Epidermal melanocyte (primary cell): ENCODE measurements at regions not wholly inside any gene's neighbourhood (a gene's known extent, or its start where the extent isn't known, plus 50 kb on each side); places are given as distances from the start of the nearest gene placed in this dataset.

Source experiments
- DNase-seq: peaks from one replicate; pipeline ENCODE4 v3.0.0; 2011; ENCODE audit warnings: low spot score; ENCODE audit not compliant: insufficient read length

DNA sequence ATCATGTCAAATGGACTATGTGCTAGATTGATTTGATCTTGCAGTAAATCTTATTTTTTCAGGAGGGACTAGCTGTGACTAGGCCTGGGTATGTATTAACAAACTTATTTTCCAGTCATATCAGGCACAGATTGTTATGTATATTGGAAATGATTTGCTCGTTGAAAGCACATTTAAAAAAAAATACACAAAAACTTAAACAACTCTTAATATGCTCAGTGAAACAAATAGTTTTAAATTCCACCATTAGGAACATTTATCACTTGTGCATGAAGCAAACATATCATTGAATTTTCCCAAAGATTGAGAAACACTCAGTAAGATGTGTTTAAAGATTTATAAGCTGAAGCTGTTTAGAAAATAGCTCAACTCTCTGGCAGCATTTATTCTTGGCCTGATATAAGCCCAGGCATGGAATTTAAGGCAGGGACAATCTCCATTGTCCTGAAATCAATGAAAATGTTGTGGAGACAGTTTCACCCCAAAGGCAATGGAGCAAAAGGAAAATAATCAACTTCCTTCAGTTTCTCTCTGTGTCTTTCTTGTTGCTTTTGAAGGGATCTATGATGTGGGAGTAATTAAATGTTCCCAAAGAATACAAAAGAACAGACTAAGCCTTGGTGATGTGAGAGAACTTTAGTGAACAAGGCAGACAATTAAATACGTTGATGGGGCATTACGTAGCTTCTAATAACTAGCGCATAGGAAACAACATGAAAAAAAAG is 250.3 kb downstream of the GPR37 start:
- no peak for DNase-seq

DNA sequence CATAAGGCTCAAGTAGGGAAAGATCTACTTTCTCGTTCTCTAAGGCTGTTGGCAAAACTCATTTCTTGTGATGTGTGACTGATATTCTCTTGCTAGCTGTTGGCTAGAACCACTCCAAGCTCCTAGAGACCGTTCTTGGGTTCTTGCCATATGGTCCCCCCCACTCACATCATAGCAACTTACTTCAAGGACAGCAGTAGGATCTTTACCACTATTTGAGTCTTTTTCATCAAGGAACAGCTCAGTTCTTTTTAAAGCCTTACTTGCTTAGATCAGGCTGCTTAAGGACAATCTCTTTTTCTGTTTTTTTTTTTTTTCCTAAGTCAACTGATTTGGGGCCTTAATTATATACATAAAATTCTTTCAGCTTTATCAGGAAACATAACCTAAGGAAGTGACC is 251.1 kb downstream of the GPR37 start:
- DNase-seq: no peak

DNA sequence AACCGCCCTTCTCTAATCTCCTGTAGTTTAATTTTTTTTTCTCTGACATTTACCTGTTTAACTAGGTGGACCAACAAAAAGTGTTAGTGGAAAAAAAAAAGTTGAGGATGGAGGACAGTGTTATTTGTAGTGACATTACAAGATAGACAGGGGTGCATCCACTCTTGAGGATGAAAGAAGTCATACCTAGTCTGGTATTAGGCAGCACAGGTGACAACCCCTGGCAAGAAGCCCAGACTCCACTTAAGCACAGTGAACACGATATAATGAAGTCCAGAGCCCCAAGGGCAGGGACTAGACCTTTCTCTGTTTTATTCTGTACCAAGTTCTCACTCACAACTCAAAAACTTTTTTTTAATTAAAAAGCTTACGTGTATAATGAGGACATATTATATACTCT is 268.4 kb downstream of the GPR37 start:
- DNase-seq: no peak

DNA sequence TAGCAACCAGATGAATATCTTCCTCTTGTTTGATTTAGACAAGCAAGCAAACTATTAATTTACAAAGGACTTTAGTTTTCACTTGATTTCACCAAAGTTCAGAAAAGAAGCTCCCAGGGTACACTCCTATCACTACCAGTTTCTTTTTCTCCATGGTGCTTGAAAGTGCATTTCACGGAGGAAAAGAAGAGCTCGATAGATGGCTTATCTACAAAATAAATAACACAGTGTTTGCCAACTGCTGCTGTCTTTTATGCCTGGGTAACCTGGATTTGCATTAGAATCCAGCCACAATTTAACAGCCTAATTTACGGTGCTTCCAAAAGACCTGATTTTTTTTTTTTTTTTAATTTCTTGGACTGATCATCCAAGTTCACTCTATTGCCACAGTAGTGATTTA is 275.7 kb downstream of the GPR37 start:
- no peak for DNase-seq

DNA sequence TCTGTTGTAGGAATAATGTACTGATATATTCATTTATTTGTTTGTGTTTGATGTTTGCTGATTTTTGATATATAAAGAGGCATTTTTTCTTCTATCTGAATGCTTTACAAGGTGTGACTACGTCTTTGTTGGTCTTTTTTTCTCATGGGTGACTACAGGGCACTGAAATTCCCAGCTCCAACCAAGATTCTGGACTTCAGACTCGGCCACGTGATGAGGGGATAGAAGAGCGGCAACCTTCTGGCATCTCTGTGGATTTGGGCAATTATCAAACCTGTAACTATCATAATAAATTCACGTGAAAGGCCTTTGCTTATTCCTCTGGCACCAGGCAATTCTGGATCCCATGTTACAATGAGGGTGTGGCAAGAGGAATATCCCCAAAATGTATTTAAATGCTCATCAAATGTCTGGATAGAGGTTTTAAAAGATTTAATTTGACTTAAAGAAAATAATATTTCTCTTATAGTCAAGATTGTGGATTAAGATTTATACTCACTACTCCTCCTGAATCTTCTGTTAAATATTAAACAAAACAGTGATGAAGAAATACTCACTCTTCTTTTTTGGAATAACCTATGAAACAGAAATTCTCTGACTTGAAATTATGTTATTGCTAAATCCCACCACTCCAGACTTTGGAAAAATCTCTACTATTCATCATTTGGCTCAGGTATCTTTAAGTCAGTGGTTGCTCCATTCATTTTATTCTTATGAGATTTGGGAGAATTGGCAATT is 276.3 kb downstream of the GPR37 start:
- no peak for DNase-seq

DNA sequence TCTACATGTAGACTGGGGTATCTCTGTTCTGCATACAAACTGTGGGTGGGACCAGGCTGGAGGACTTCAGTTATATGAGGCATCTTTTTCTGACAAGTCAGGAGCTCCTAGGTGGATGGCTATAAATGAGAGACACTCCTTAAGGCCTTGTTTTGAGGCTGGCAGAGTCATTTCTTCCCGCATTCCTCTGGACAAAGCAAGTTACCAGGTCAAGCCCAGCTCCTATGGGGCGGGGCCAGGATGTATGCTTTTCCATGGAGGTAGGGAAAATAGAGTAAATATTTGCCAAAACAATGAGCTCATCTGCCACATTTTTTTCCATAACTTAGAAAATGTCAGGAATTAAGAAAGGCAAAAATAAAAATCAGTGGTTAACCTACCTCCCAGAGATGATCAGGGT is 283.4 kb downstream of the GPR37 start:
- DNase-seq: no peak

DNA sequence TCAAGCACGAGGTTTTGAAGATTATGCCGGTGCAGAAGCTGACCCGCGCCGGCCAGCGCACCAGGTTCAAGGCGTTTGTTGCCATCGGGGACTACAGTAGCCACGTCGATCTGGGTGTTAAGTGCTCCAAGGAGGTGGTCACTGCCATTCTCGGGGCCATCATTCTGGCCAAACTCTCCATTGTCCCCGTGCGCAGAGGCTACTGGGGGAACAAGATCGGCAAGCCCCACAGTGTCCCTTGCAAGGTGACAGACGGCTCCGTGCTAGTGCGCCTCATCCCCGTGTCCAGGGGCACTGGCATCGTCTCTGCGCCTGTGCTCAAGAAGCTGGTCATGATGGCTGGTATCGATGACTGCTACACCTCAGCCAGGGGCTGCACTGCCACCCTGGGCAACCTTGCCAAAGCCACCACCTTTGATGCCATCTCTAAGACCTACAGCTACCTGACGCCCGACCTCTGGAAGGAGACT is 284.7 kb downstream of the GPR37 start:
- DNase-seq: no peak

DNA sequence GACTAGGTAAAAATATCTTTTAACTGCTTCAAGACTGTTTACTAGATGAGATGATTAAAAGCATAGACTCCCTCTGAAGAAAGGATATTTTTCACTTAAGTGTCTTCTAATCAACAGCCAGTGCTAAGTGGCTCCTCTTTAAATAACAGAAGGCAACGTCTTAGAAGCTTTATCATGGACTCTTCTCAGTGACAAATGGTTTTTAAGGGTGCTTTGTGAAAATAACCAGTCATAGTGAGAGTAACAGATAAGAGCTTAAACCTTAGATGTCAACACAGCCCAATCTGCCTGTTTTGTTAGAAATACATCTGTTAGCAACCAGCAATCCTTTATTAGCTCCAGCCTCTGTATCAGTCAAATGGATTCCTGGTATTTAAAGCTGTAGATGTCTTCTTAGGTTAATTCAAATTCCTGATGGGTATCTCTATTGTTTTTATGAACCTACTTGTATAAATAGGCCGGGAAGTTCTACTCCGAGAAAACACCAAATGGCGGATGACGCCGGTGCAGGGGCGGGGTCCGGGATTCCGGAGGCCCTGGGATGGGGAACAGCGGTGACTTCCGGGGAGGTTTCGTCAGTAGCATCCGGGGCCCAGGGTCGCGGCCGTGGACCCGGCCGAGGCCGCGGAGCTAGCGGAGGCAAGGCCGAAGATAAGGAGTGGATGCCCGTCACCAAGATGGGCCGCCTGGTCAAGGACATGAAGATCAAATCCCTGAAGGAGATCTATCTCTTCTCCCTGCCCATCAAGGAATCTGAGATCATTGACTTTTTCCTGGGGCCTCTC is 285.4 kb downstream of the GPR37 start:
- DNase-seq: no peak

DNA sequence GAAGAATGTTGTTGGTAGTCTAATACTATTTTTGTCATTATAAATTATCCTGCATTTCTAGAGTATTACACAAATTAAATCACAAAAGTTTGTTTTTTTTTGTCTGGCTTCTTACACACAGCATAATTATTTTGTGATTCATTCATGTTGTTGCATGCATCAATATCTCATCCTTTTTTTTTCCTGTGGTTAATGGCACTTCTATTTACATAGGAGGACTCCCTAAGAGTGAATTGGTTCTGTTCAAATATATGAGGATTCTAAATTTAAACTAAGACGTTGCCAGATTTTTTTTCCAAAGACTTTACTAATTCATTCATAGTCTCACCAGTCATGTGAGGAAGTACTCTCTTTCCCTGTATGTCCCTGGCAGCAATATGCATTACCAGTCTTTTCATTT is 303.3 kb downstream of the GPR37 start:
- no peak for DNase-seq

DNA sequence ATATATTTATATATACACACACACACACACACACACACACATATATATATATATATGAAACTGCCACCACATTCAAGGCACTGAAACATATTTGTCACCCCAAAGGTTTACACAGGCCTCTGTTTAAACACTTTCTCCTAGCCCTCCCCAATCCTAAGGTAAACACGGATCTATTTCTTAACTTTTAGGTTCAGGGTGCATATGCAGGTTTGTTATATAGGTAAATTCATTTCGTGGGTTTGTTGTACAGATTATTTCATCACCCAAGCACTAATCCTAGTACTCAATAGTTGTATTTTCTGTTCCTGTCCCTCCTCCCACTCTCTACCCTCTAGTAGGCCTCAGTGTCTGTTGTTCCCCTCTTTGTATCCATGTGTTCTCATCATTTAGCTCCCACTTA is 305.0 kb downstream of the GPR37 start:
- DNase-seq: no peak

DNA sequence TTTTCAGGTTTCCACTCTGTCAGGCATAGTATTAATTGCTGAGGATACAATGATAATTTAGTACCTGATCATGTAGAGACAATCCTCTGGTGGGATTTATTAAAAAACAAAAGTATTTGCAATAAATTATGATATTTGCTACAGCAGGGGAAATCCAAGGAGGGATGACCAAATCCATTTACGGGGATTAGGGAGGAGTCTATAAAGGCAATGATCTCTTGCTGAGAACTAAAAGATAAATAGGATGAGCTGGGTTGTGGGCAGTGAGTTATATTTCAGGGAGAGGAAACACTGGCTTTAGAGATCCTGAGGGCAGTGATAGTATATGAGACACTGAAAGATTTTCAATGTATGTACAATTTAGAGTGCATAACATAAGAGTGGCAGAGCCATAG is 305.5 kb downstream of the GPR37 start:
- DNase-seq: no peak

DNA sequence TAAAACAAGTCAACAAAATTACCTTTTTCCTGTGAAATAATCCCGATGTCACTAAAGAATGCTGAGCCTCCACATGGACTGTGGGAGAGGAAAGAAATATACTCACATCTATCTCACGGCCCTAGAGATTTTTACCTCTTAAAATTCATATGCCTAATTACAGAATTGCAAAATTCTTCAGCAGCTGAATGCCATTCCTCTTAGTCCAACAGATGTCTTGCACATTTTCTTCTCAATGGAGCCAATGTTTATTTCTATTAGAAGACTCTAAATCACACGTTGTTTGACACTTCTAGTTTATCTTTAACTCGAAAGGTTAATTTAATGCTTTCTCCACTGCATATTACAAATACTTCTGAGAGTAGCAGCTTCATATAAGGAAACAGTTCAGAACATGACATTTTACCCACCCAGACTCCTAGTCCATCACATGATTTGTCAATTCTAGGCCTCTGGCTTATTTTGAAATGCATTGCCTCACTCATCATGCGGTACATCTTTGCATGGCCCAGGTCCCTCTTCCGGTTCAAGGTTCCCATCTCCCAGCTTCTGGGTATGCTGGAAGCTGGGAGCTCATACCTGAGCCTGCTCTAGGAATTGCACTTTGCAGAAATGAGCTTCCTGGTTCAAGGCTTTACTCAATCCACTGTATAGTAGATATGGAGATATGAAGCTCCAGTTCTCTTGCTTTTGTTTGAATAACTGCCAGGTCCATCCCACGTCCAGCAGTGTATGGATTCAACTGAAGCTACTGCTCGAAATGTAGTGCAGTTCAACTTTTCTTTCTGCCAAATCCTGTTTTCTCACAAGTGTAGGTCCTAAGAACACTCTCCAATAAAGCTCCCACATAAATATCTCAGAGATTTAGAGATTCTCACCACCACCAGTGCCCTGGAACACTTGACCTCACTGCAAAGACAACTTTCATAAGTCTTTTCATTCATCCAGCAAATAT is 306.2 kb downstream of the GPR37 start:
- no peak for DNase-seq

DNA sequence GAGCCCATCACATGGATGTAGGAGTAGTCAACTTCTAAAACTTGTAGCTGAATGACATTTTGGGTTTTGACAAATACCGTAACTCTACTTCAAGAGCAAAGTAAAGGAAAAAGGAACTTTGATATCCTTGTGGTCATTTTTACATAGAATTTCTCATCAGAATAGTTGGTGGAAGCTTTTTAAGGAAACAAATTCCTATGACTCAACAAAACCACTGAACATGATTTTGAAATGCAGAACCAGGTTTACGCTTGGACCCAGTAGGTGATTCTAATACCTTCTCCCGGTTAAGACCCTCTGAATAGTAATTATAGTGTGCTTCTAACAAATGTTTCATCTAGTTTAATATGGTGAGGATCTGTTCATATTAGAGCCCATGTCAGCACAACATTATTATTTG is 307.8 kb downstream of the GPR37 start:
- DNase-seq: no peak

DNA sequence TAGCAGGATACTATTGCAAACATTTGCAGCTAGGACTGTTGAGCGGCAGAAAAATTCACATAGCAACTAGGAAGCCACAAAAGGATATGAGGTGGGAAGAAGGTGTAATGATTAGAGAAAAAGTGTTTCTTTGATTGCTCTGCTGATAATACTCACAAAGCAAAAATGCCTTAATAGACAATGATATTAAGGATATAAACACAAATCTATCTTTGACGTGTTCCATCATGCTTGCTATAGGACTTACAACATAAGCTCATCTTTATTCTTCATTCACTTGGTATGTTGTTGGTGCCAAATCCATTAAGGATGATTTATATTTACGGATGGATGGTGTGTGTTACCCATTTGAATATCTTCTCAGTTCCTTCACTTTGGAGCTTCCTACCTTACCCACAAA is 309.3 kb downstream of the GPR37 start:
- DNase-seq: no peak

DNA sequence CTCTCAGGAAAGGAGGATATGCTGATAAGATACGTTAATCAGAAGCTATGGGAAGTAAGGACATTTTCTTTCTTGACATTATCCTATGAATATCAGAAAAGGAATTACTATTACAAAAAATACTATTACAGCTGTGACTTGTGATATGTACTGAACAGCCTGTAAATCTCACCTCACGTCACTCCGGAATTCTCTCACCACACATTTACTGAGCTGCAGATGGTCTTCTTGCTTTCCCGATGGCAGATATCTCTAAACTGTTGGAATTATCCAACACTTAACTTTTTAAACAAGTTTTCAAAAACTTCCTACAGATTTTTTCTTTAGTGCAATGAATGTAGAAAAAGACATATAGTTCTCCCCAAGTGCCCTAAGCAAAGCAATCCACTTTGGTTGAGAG is 313.4 kb downstream of the GPR37 start:
- DNase-seq: no peak

DNA sequence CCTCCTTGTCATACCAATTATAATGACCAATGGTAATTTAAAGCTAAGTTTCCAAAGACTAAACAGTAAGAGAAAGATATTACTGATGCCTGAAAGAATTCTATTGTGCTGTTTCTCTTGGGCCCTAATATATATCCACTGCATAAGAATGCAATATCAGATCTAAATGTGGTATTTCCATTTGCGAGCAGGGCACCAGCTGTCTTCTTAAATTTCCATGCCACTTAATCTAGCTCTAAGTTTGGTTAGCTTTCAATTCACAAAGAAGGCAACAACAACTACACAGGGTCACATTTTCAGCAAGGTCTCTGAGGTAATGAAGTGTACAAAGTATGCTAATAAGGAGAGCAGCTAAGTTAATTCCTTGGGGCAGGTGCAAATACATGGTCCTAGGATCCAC is 315.7 kb downstream of the GPR37 start:
- no peak for DNase-seq

DNA sequence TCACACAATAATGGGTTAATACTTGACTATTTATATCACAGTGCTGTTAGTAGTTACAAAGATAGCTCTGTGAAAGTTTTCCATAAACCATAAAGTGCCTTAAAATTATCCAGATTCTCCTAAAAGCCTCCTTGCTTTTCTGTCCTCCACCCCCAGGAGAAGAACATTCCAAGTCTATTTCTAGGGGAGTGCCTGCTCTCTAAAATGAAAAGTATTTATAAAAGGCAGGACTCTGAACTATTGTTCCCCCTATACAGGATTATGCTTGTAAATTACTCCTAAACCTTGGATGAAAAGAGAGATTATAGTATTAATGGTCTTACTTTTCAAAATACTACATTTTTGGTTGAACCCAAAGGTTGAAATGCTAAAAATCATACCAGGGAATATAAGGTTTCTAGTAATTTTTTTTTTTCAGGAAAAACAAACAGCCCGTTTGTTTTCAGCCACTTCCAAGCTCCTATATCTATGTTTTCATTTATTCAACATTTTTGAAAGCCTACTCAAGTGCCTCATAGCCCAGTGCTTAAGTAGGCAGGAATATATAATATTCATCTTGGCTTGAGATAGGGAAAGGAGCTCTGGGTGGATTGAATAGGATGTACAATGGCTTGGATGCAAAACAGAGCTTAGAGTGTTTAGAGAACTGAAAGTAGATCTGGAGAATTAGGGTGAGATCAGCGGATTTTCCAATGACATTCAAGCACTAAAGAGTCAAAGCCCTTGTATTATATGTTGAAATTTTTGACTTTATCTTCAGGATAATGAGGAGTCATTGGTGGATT is 320.7 kb downstream of the GPR37 start:
- no peak for DNase-seq

DNA sequence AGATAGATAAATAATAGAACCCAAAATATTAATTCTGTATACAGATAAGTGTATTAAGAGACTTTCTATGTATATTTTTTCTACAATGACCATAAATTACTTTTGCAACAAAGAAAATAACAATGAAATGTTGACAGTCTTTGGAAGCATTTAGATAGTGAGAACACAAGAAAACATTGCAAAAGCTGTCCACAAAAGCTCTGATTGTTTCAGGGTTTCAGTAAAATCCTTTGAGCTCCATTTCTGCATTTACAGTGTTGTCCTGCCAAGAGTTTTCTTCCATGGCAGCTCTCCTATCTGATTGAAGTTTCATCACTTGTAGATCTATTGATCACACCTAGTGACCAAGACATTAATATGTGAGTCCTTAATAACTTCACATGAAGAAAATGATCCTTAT is 321.8 kb downstream of the GPR37 start:
- DNase-seq: no peak

DNA sequence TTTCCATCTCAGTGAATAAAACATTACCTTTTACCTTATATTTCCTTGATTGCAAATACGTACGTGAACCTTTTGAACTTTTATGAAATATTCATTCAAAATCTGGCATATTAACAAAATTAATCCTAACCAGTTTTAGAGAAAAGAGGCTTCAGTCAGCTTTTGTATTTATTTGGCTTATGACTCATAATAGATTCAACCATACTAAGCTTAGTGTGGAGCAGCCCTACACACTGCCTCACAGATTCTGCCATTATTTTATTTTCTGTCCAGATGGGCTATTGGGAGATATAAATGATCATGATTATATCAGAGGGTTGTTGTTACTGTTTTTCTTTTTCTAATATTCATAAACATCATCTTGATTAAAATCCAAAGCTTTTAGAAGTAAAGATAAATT is 325.5 kb downstream of the GPR37 start:
- no peak for DNase-seq

DNA sequence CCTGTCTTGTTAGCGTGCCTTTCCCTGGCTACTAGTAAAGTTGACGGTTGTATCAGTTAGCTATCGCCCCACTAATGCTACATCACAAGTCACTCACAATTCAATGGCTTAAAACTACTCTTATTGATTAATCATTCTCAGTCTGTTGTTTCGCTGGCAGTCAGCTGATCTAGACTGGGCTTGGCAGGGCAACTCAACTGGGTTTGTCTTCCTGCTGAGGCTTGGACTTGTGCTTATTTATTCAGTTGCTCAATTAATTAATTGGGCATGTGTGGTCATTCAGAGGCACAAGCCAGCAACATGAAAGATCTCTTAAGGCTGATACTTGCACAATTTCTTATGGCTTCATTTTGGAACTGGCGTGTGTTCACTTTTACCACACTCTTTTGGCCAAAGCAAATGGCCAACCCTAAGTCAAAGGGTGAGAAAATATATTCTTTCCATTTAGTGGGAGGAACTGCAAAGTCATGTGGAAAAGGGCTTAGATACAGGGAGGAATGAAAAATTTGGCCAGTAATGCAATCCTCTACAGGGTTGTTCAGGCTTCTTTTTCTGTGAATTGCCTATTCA is 333.5 kb downstream of the GPR37 start:
- DNase-seq: no peak
